ENCODE measurements at regions not wholly inside any gene's neighbourhood (a gene's known extent, or its start where the extent isn't known, plus 50 kb on each side); places are given as distances from the start of the nearest gene placed in this dataset.

DNA sequence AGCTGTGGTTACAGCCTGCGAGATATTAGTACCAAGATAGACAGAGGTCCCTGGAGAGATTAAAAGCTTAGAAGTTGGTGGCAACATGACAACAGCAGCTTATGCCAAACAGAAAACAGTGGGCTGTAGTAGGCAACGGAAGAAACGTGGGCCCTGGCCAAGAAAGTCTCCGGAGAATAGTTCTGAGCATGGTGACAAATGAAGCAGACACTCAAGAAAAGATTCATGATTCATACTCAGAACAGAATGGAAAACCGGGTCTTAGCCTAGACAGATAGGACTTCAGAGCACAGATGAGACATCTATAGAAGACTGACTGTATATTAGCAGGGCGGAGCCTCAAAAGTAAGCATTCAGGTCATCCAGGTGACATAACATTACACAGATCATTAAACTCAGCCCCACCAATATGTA, 727.4 kb downstream of the ETS1 start:
- TF ChIP-seq, protein P1, sequence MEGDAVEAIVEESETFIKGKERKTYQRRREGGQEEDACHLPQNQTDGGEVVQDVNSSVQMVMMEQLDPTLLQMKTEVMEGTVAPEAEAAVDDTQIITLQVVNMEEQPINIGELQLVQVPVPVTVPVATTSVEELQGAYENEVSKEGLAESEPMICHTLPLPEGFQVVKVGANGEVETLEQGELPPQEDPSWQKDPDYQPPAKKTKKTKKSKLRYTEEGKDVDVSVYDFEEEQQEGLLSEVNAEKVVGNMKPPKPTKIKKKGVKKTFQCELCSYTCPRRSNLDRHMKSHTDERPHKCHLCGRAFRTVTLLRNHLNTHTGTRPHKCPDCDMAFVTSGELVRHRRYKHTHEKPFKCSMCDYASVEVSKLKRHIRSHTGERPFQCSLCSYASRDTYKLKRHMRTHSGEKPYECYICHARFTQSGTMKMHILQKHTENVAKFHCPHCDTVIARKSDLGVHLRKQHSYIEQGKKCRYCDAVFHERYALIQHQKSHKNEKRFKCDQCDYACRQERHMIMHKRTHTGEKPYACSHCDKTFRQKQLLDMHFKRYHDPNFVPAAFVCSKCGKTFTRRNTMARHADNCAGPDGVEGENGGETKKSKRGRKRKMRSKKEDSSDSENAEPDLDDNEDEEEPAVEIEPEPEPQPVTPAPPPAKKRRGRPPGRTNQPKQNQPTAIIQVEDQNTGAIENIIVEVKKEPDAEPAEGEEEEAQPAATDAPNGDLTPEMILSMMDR (conservative IDR thresholded peaks at IDR 0.05; ENCODE audit: low read depth in 2 of 2), result no peak
- TF ChIP-seq POLR2AphosphoS5 (IDR thresholded peaks at IDR 0.05; ENCODE audit: low read depth) (no peak), JUNB (IDR thresholded peaks at IDR 0.05; ENCODE audit: unreplicated experiment) (no peak)

All from GM23338 (cell line).